ENCODE measurements at regions not wholly inside any gene's neighbourhood (a gene's known extent, or its start where the extent isn't known, plus 50 kb on each side); places are given as distances from the start of the nearest gene placed in this dataset.
"Not testable (repeated sequence)": the region's sequence is repeated elsewhere in the genome, so short reads cannot be mapped to it uniquely, and the experiment has no call there.

- no peak for DNase-seq
Measured at GRCh38 chr5:18487928-18488480, 853.7 kb downstream of the TAF11L14 start.

GRCh38 chr5:18489703-18490102 is 855.4 kb downstream of the TAF11L14 start:
- no peak for DNase-seq

DNA sequence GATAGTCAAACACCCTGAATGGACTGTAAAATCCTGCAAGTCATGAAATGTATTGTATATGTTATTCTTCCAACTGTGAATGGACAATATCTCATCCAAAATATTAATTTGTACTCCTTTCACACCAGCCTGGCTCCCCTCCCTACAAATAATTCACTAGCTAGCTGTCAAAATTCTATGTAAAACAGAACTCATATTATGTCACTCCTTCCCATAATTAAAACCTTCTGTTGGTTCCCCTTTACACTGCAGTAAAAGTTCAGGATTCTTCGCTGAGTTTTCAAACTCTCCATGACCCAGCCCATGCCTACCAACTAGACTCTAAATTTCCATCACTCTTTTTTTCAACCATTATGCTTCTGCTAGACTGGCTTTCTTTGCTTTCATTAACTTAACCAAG is 857.1 kb downstream of the TAF11L14 start:
- DNase-seq, result no peak

GRCh38 chr5:18495157-18495556 is 860.9 kb downstream of the TAF11L14 start:
- DNase-seq, result no peak

DNA sequence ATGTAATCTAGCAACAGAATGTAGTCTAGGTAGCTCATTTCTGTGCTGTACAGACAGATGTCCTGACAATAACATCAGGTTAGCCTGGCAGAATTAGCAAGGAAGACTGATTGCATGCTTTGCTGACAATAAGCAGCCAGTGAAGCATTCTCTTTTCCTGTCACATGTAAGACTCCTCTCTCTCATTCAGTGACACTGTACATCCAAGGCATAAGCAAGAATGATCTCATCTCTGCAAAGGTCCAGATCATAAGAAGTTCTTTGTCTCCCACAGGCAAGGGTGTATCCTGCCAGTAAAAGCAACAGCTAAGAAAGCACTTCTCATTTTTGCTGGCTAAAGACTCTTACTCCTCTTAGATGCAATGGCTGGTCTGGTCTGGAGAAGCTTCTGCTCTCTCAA is 861.8 kb downstream of the TAF11L14 start:
- no peak for DNase-seq

DNA sequence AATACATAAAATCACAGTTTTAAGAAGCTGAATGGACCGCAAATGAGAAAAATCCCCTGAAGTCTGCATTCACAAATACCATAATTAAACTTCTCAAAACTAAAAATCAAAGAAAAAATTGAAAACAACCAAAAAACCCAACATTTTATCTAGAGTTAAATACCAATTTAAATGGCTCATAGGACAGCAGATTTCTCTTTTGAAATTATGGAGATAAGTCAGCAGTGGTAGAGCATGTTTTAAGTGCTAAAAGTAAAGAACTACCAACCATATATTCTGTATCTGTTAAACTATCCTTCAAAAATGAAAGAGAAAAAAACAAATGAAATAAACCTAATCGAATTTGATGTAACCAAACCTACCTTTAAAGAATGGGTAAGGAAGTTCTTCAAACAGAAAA is 862.8 kb downstream of the TAF11L14 start:
- no peak for DNase-seq

GRCh38 chr5:18503797-18504328 is 869.6 kb downstream of the TAF11L14 start:
- no peak for DNase-seq

DNA sequence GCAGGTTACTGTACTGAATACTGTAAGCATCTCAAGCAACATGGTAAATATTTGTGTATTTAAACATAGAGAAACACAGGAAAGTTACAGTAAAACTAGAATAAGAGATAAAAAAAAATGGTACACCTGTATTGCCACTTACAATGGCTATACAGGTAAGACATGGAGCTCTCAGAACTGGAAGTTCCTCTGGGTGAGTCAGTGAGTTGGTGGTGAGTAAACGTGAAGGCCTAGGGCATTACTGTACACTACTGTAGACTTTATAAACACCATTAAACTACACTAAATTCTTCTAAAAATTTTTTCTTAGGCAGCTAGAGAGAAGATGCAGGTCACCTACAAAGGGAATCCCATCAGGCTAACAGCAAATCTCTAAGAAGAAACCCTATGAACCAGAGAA is 872.9 kb downstream of the TAF11L14 start:
- no peak for DNase-seq

DNA sequence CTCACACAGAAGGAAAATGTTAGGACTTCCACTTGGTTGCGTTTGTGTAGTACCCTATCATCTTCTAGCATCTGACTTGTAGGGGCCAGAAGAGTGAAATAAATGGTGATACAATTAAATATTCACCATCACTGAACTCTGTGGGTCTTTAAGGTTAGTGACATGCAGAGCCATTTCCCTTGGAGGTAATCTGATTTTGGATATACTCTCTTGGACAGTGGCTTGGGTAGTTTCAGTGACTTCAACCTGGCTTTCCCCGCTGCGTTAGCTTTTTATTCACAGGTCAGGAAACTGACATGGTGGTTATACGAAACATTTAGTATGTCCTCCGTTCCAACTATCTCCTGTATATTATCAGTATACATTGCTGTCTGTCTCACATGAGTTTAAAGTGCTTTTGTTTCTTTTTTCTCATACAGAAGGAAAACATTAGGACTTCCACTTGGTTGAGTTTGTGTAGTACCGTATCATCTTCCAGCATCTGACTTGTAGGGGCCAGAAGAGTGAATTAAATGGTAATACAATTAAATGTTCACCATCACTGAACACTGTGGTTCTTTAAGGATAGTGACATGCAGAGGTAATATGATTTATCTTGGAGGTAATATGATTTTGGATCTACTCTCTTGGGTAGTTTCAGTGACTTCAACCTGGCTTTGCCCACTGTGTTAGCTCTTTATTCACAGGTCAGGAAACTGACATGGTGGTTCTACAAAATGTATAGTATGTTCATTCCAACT is 883.6 kb downstream of the TAF11L14 start:
- no peak for DNase-seq

- DNase-seq, result no peak
Measured at GRCh38 chr5:18523380-18523779, 889.1 kb downstream of the TAF11L14 start.

GRCh38 chr5:18526792-18527405 is 892.6 kb downstream of the TAF11L14 start:
- DNase-seq, result no peak

GRCh38 chr5:18533137-18533536 is 898.9 kb downstream of the TAF11L14 start:
- no peak for DNase-seq

- DNase-seq, result no peak
Measured at GRCh38 chr5:18534119-18534518, 899.9 kb downstream of the TAF11L14 start.

DNA sequence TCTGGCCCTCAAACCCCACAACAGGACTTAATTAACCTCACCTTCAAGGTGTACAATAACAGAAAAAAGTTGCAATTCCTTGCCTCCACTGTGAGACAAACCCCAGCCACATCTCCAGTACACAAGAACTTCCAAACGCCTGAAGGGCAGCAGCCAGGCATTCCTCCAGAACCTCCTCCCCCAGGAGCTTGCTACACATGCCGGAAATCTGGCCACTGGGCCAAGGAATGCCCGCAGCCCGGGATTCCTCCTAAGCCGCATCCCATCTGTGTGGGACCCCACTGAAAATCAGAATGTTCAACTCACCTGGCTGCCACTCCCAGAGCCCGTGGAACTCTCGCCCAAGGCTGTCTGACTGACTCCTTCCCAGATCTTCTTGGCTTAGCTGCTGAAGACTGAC is 901.5 kb downstream of the TAF11L14 start:
- DNase-seq, result not testable (repeated sequence)

GRCh38 chr5:18544421-18544820 is 910.2 kb downstream of the TAF11L14 start:
- DNase-seq, result no peak

DNA sequence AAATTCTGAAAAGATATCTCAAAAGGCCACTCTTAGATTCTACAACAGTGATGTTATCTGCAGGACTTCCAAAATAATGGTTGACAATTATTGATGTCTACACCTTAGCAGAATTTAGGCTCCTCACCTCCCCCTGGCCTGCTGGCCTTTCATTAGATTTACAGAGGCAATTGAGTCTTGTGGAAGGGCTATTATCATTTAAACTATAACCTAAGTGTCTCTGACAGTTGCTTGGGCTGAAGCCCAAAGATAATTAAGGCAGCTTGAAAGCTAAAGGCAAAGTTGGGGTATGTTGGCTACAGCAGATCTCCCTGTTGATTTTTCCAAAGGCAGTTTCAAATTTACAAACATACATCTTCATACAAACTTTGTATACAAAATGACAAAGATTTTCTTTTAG is 912.3 kb downstream of the TAF11L14 start:
- DNase-seq, result no peak

DNA sequence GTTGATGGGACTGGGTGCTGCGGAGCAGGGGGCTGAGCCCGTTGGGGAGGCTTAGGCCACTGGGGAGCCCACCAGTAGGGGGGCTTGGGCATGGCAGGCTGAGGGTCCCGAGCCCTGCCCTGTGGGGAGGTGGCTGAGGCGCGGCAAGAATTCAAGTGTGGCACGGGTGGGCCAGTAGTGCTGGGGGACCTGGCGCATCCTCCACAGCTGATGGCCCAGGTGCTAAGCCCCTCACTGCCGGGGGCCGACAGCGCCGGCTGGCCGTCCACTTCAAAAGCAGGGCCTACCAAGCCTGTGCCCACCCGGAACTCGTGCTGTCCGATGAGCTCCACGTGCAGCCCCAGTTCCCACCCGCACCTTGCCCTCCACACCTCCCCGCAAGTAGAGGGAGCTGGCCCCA is 917.5 kb downstream of the TAF11L14 start:
- DNase-seq, result no peak

DNA sequence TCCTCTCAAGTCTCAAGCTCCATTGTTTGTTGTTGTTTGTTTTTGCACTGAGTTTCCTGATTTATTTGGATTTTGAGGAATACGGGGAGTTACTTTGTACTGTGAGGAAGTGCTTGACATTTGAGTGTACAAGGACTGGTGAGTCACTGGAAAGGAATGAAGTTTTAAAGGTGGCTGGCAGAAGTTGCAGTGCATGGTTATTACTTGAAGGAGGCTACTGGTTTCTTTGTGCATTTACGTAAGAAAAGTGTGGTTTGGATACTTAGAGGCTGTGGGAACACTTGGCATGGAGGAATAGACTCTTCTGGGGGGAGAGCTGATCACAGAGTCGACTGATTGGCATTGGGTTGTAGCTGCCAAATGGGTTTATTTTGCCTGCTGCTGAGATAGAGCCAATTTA is 919.0 kb downstream of the TAF11L14 start:
- no peak for DNase-seq

DNA sequence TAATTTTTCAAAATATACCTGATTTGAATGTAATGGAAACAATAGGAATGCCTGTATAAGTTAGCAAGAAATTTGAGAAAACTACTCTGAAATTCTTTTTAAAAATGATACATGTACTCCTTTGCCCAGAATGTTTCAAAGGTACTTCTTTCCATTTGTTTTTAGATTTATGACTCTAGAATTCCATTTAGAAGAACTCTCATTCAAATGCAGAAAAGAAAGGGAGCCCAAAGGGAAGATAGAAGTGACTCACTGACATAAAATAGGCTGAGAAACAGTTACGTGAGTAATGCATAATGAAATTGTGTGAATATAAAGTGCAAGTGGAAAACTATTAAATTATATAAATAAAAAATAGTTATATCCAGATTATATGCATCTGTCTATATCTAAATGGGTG is 926.3 kb downstream of the TAF11L14 start:
- DNase-seq, result no peak

GRCh38 chr5:18563853-18564252 is 929.6 kb downstream of the TAF11L14 start:
- no peak for DNase-seq

DNA sequence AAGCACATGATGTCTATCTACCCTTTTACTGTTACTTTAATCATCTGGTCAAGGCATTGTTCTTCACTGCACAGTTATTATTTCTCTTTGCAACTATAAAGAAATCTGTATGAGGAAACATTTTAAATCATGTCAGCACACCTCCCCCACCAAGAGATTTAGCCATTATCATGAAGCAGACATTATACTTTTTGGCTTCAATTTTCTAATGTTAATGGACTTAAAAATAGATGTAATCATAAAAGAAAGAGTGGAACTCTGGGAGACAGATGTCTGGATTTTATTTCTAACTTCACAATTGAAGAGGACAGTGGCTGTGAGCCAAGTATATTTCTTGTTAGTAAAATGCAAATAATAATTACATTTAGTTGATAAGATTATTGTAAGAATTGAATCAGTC is 932.4 kb downstream of the TAF11L14 start:
- DNase-seq, result no peak

DNA sequence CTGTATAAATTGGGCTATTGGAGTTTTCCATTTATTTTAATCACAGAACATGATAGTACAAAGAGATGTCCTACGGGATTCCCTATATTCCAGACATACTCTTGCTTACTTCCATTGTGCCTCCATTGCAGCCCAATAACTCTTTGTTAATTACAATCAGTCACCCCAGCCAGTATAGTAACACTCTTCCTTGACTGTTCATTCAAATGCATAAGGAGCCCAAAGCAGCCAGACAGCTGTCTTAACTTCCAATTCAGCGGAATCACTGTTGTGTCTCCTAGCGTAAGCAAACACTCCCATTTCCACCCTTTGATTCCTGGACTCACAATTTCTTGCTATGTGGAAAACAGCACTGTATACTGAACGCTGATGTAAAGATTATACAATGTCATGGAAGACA is 942.3 kb downstream of the TAF11L14 start:
- no peak for DNase-seq

- DNase-seq, result no peak
Measured at GRCh38 chr5:18601185-18601584, 966.9 kb downstream of the TAF11L14 start.

- no peak for DNase-seq
Measured at GRCh38 chr5:18602402-18602801, 968.1 kb downstream of the TAF11L14 start.

Measured in retina (tissue), 1 donor.